Astrocyte of the cerebellum (primary cell): ENCODE measurements at regions not wholly inside any gene's neighbourhood (a gene's known extent, or its start where the extent isn't known, plus 50 kb on each side); places are given as distances from the start of the nearest gene placed in this dataset.
A peak's percentile ranks its signal among the peaks of the same experiment; 100 is the strongest.

Experiments
- DNase-seq: peaks from one replicate; pipeline ENCODE4 v3.0.0-alpha.2; 2011; ENCODE audit warnings: low read depth
- H3K4me3 ChIP-seq: 2 replicates; pipeline ENCODE4 v1.5.1; 2011; ENCODE audit warnings: mild to moderate bottlenecking, low read depth, low read length, moderate library complexity
- CTCF ChIP-seq: IDR thresholded peaks from 2 replicates; pipeline ENCODE4 v1.5.1; 2012; ENCODE audit warnings: low read length, low read depth, moderate library complexity, mild to moderate bottlenecking; ENCODE audit errors: missing control alignments
- in situ Hi-C: cut with HindIII; loops from 2 replicates; pipeline ENCODE4 v1.10.0; 2017; ENCODE audit warnings: low sequenced_read_pairs

DNA sequence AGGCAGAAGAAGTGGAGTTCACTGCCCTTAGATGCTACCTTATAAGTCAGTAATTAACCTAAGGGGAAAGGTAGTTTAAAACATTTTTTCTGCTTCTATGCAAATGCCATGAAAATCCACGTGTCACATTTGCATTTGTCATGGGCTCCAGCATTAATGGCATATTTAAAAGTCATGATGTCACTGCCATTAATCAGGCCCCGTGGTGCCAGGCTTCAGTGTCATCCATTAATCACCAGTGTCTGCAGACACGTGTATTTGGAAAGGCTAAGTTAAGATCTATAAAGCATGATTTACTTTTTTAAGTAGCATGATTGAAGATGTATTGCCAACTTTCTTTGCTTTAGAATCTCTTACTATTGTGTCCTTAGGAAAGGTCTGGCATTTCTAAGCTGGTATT, 857.8 kb downstream of the TUSC7 start:
- no peak overlapping the region for H3K4me3 ChIP-seq
- no peak for TF ChIP-seq CTCF
- no peak for DNase-seq
- in situ Hi-C loops: no loop called here

GRCh38 chr3:117567906-117568305, 858.3 kb downstream of the TUSC7 start:
- no peak overlapping the region for H3K4me3 ChIP-seq
- in situ Hi-C loops: no loop called here
- no peak for DNase-seq
- no peak for TF ChIP-seq CTCF

DNA sequence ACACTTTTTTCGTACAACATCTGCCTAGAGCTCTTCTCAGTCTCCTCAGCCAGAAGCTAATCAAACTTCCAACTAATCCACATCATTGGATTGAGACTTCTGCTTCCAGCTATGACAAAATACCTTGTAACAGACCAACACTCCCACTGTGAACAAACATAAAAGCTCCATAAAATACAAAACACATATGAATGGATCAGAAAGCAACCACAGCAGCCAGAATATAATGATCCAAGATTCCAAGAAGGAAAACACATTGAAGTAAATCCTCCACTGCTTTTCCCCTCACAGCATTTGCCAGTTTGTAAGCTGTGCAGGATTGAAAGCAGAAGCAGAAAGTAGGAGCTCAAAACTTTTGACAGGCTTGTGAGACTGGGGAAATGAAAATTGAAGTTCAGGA, 863.2 kb downstream of the TUSC7 start:
- no peak overlapping the region for H3K4me3 ChIP-seq
- in situ Hi-C loops: no loop called here
- no peak for DNase-seq
- TF ChIP-seq CTCF: no peak

DNA sequence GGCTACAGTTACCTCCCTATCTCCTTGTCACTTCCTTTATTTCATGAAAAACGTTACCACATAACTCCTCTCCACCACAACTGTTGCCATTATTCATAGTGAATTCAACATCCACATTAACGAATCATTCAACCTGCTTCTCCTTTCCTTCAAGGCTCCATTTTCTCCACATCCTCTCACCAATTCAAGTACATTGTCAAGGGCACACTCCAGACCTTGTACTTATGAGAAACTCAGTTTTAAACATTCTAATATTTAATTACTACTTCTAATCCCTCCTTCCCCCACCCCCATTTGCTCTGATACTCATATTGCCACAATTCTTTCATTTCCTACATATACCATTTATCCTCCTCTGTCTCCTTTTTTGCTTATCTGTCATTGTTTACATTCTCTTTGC, 871.2 kb downstream of the TUSC7 start:
- DNase-seq: no peak
- H3K4me3 ChIP-seq: no peak overlapping the region
- in situ Hi-C loops: no loop called here
- no peak for TF ChIP-seq CTCF

GRCh38 chr3:117586161-117586560, 876.6 kb downstream of the TUSC7 start:
- no peak for TF ChIP-seq CTCF
- DNase-seq: no peak
- no peak overlapping the region for H3K4me3 ChIP-seq
- in situ Hi-C loops: no loop called here

GRCh38 chr3:117587416-117587815, 877.8 kb downstream of the TUSC7 start:
- no peak overlapping the region for H3K4me3 ChIP-seq
- no peak for TF ChIP-seq CTCF
- DNase-seq: no peak
- in situ Hi-C loops: no loop called here

DNA sequence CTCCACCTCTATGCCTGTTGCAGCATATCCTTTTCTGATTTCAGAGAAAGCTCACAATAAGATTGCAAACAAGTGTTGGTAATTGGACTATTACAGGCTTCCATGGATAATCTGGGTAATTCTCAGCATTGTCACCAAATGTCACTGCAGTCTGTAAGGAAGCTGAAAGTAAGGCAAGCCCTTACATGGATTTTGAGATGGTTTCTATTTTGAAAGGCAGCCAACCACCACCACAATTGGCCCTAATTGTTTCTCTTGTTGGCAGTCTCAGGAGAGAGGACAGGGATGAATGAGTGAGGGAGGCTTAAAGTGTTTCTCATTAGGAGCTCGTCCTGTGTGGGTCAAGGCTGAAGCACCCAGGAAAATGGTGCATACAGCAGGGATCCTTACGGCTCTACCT, 879.9 kb downstream of the TUSC7 start:
- no peak for TF ChIP-seq CTCF
- peak; percentile 29 for DNase-seq
- in situ Hi-C loops: no loop called here
- no peak overlapping the region for H3K4me3 ChIP-seq
